Tibial artery (tissue), 4 donors: ENCODE measurements at regions not wholly inside any gene's neighbourhood (a gene's known extent, or its start where the extent isn't known, plus 50 kb on each side); places are given as distances from the start of the nearest gene placed in this dataset.
"Not testable (repeated sequence)": the region's sequence is repeated elsewhere in the genome, so short reads cannot be mapped to it uniquely, and the experiment has no call there.

Experiments used
- DNase-seq, 2 donors: peaks; one replicate each; pipeline ENCODE4 v3.0.0-alpha.2; 2019
- H3K27ac ChIP-seq, 2 donors: fragments of 200-600 bp; sonication (generic) in 1 of 2; 1 replicate in 1 of 2; 2 replicates in 1 of 2; pipeline ENCODE4 v1.5.1; 2018 to 2019; ENCODE audit warnings: mild to moderate bottlenecking in 1 of 2
- H3K27me3 ChIP-seq, 2 donors: fragments of 200-600 bp; sonication (generic) in 1 of 2; one replicate each; pipeline versions ENCODE4 v1.5.1 to v1.6.0; 2016 to 2019
- H3K36me3 ChIP-seq, 3 donors: fragments of 200-600 bp; sonication (generic) in 2 of 3; one replicate each; pipeline ENCODE4 v1.5.1; 2016 to 2019; ENCODE audit warnings: mild to moderate bottlenecking in 2 of 3
- H3K4me1 ChIP-seq, 4 donors: fragments of 200-600 bp; sonication (generic) in 2 of 4; 1 replicate in 3 of 4; 2 replicates in 1 of 4; pipeline ENCODE4 v1.5.1; 2016 to 2019
- H3K4me3 ChIP-seq, 2 donors: fragments of 200-600 bp; sonication (generic) in 1 of 2; 1 replicate in 1 of 2; 2 replicates in 1 of 2; pipeline ENCODE4 v1.5.1; 2018 to 2019; ENCODE audit warnings: mild to moderate bottlenecking in 2 of 2
- H3K9me3 ChIP-seq, 3 donors: fragments of 200-600 bp; sonication (generic) in 1 of 3; one replicate each; pipeline ENCODE4 v1.5.1; 2016 to 2019
- intact Hi-C: fragments of 100-400 bp; cut with DNase I; formaldehyde crosslinking; loops from one replicate; pipeline ENCODE4 v1.15.0; 2023; ENCODE audit warnings: low total_unique reads
- TF ChIP-seq, protein P1 (sequence below), 2 experiments: fragments of 200-600 bp in 1 of 2; fragments of 450-650 bp in 1 of 2; IDR thresholded peaks; one replicate each; pipeline ENCODE4 v1.5.1; 2017 to 2019; ENCODE audit warnings: antibody characterized with exemption in 2 of 2, mild to moderate bottlenecking in 1 of 2, moderate library complexity in 1 of 2

DNA sequence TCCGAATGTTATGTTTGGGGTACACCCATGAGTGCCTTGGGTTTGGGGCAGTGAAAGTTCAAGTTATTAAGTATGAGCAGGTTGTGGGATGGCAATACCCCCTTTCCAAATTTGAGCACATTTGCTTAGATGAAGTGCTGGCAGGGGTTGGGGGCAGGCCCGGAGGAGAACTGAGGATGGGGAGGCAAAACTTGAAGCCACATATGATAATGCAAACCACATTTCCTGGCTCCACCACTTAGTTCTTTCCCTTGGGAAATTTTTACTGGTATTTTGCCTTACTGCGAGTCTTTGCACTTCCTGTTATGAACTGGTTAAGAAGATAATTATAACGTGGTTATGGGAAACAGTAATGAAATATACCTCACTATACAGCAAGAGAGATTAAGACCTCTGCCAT is 336.0 kb upstream of the ONECUT1 start:
- Histone ChIP-seq H3K4me1 (no peaks in the 10 kb centered on the region), H3K4me3 (no peak overlapping the region), H3K27me3 (no peaks in the 10 kb centered on the region), H3K27ac (no peak overlapping the region), H3K36me3 (no peaks in the 10 kb centered on the region), H3K9me3 (no peaks in the 10 kb centered on the region)
- TF ChIP-seq, protein P1, sequence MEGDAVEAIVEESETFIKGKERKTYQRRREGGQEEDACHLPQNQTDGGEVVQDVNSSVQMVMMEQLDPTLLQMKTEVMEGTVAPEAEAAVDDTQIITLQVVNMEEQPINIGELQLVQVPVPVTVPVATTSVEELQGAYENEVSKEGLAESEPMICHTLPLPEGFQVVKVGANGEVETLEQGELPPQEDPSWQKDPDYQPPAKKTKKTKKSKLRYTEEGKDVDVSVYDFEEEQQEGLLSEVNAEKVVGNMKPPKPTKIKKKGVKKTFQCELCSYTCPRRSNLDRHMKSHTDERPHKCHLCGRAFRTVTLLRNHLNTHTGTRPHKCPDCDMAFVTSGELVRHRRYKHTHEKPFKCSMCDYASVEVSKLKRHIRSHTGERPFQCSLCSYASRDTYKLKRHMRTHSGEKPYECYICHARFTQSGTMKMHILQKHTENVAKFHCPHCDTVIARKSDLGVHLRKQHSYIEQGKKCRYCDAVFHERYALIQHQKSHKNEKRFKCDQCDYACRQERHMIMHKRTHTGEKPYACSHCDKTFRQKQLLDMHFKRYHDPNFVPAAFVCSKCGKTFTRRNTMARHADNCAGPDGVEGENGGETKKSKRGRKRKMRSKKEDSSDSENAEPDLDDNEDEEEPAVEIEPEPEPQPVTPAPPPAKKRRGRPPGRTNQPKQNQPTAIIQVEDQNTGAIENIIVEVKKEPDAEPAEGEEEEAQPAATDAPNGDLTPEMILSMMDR (IDR thresholded peaks at IDR 0.05) = no peak
- no peak for DNase-seq
- intact Hi-C loops = no loop called here

DNA sequence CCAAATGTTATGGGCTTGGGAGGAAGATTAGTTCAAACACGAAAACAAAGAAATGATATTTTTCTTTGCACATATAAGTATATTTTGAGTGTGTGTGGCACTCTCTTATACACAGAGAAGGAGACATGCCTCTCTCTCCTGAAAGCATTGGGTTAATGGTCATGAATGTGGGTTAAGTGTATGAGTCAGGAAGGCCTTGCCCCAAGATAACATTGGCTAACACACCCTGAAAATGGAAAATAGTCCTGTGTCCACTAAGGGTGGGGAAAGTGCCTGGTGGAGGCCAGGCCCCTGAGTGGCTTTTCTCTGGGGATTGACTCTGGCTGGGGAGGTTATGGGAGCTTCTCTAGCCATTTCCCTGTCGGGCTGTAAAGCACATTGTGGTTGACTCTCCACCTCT is 332.7 kb upstream of the ONECUT1 start:
- Histone ChIP-seq H3K4me3 (no peak overlapping the region), H3K36me3 (no peaks in the 10 kb centered on the region), H3K9me3 (no peaks in the 10 kb centered on the region), H3K4me1 (no peaks in the 10 kb centered on the region), H3K27me3 (no peaks in the 10 kb centered on the region), H3K27ac (no peak overlapping the region)
- intact Hi-C loops = no loop called here
- TF ChIP-seq, protein P1 (IDR thresholded peaks at IDR 0.05) = no peak
- no peak for DNase-seq

DNA sequence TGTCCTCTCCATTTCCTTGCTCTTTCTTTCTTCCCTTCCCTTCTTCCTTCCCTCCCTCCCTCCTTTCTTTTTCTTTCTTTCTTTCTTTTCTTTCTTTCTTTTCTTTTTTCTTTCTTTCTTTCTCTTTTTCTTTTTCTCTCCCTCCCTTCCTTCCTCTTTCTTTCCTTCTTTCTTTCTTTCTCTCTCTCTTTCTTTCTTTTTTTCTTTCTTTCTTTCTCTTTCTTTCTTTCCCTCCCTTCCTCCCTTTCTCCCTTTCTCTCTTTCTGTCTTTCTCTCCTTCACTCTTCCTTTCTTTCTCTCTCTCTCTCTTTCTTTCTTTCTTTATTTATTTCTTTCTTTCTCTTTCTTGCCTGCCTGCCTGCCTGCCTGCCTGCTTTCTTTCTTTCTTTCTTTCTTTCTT is 326.8 kb upstream of the ONECUT1 start:
- H3K27ac ChIP-seq, H3K9me3 ChIP-seq, DNase-seq, intact Hi-C loops, H3K4me3 ChIP-seq, H3K4me1 ChIP-seq, H3K27me3 ChIP-seq, H3K36me3 ChIP-seq: not testable (repeated sequence)

GRCh38 chr15:53116169-53116568 is 326.0 kb upstream of the ONECUT1 start:
- H3K4me3 ChIP-seq = no peak overlapping the region
- no peak for DNase-seq
- intact Hi-C loops = no loop called here
- no peaks in the 10 kb centered on the region for H3K4me1 ChIP-seq
- no peaks in the 10 kb centered on the region for H3K27me3 ChIP-seq
- no peak overlapping the region for H3K27ac ChIP-seq
- H3K9me3 ChIP-seq = peaks cover 0 to 3% (median 0%) of the 10 kb centered on the region in 3 donors
- no peaks in the 10 kb centered on the region for H3K36me3 ChIP-seq
- TF ChIP-seq, protein P1 (IDR thresholded peaks at IDR 0.05) = no peak

DNA sequence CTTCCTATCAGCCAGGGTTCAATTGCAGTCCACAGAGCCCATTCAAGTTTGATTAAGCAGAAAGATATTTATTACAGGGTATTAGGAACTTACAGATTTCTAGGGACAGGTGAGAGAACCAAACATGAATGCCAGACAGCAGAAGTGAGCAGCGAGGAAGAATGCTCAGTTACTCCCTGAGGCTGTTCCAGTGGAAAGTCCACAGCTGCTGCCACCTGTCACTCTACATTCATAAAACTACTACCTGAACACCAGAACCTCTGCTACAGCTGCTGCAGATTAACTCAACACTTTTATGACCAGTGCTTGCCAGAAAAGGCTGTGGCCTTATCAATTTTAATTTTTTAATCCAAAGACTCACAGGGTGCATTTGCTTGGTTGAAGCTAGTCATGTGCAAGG is 325.4 kb upstream of the ONECUT1 start:
- intact Hi-C loops = no loop called here

GRCh38 chr15:53114960-53115359 is 324.8 kb upstream of the ONECUT1 start:
- intact Hi-C loops = loop anchor here (5.0 kb wide), 1 partner anchor 1603 kb away; no protein-coding TSS in a partner anchor

More for the DNA sequence above, 325.4 kb upstream of the ONECUT1 start:
- no peak overlapping the region for H3K4me3 ChIP-seq
- H3K27ac ChIP-seq = no peak overlapping the region
- peaks cover 0 to 3% (median 0%) of the 10 kb centered on the region in 3 donors for H3K9me3 ChIP-seq
- no peaks in the 10 kb centered on the region for H3K36me3 ChIP-seq
- TF ChIP-seq, protein P1 (IDR thresholded peaks at IDR 0.05) = no peak
- no peaks in the 10 kb centered on the region for H3K4me1 ChIP-seq
- no peaks in the 10 kb centered on the region for H3K27me3 ChIP-seq
- DNase-seq = no peak

More at GRCh38 chr15:53114960-53115359, 324.8 kb upstream of the ONECUT1 start:
- no peaks in the 10 kb centered on the region for H3K4me1 ChIP-seq
- peaks cover 0 to 3% (median 0%) of the 10 kb centered on the region in 3 donors for H3K9me3 ChIP-seq
- no peak overlapping the region for H3K4me3 ChIP-seq
- no peak for DNase-seq
- no peak overlapping the region for H3K27ac ChIP-seq
- H3K36me3 ChIP-seq = no peaks in the 10 kb centered on the region
- H3K27me3 ChIP-seq = no peaks in the 10 kb centered on the region
- TF ChIP-seq, protein P1 (IDR thresholded peaks at IDR 0.05) = no peak
